PC-9 (cell line): ENCODE measurements at regions not wholly inside any gene's neighbourhood (a gene's known extent, or its start where the extent isn't known, plus 50 kb on each side); places are given as distances from the start of the nearest gene placed in this dataset.

ENCODE experiments used
- EZH2 ChIP-seq: fragments of 200-600 bp; sonication (generic); IDR thresholded peaks from 2 replicates; pipeline ENCODE4 v1.8.0; 2017; ENCODE audit warnings: antibody characterized with exemption, low read depth
- TF ChIP-seq, protein P1 (sequence below): fragments of 200-600 bp; sonication (generic); conservative IDR thresholded peaks from 2 replicates; pipeline ENCODE4 v1.6.1; 2017; ENCODE audit warnings: mixed run types, antibody characterized with exemption, mild to moderate bottlenecking, moderate library complexity

DNA sequence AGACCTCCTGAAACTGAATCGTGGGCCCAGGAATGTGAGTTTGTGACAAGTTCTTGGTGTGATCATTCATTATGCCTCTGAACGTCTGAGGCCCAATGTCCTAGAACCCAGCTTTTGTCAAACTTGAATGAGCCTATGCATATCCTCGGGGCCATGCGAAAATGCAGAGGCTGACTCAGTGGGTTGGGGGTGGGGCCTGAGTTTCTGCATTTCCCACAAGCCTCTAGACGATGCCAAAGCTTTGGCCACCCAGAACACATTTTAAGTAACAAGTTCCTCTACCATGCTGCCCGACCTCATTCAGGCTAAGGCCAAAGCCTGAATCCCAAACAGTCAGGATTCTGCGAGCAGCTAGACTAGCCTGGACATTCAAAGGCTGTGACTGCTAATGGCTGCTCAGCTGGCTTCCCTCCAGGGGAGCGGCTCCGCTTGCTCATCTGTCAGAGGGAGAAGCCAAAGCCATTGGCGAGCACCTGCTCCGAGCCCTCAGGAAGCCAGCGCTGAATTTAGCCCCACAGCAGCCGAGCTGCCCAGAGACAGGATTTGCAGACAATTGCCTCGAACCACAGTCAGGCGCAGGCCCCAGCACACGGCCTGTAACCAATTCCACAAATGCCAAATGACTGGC, 177.5 kb downstream of the ZDHHC21 start:
- TF ChIP-seq EZH2 = no peak
- TF ChIP-seq, protein P1, sequence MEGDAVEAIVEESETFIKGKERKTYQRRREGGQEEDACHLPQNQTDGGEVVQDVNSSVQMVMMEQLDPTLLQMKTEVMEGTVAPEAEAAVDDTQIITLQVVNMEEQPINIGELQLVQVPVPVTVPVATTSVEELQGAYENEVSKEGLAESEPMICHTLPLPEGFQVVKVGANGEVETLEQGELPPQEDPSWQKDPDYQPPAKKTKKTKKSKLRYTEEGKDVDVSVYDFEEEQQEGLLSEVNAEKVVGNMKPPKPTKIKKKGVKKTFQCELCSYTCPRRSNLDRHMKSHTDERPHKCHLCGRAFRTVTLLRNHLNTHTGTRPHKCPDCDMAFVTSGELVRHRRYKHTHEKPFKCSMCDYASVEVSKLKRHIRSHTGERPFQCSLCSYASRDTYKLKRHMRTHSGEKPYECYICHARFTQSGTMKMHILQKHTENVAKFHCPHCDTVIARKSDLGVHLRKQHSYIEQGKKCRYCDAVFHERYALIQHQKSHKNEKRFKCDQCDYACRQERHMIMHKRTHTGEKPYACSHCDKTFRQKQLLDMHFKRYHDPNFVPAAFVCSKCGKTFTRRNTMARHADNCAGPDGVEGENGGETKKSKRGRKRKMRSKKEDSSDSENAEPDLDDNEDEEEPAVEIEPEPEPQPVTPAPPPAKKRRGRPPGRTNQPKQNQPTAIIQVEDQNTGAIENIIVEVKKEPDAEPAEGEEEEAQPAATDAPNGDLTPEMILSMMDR = no peak
